ENCODE measurements at regions not wholly inside any gene's neighbourhood (a gene's known extent, or its start where the extent isn't known, plus 50 kb on each side); places are given as distances from the start of the nearest gene placed in this dataset.

DNA sequence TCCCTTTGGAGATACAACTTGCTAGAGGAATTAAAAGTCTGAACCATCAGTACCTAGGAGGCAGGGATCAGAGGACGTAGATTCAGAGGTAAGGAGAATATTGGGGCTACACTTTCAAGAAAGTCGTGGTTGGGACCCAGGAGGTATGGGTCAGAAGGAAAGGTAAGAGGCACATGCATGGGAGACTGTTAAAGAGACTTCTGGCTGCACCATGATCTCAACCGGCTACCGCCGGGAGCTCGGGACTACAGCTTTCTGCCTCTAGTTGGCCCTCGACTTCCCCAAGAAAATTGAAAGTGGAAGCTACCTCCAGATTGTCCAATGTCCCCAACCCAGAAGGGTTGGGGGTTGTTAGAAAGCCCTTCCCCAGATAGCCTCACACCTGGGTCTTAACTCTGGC, 355.7 kb upstream of the TMPRSS15 start:
- Mint-ChIP-seq H3K27ac (no peak overlapping the region), H3K9me3 (no peaks in the 10 kb centered on the region), H3K27me3 (no peaks in the 10 kb centered on the region), H3K4me1 (ENCODE audit: low read depth) (no peaks in the 10 kb centered on the region), H3K4me3 (no peak overlapping the region), H3K36me3 (ENCODE audit: low read depth) (no peaks in the 10 kb centered on the region)
- DNase-seq = no peak
- TF ChIP-seq, protein P1, sequence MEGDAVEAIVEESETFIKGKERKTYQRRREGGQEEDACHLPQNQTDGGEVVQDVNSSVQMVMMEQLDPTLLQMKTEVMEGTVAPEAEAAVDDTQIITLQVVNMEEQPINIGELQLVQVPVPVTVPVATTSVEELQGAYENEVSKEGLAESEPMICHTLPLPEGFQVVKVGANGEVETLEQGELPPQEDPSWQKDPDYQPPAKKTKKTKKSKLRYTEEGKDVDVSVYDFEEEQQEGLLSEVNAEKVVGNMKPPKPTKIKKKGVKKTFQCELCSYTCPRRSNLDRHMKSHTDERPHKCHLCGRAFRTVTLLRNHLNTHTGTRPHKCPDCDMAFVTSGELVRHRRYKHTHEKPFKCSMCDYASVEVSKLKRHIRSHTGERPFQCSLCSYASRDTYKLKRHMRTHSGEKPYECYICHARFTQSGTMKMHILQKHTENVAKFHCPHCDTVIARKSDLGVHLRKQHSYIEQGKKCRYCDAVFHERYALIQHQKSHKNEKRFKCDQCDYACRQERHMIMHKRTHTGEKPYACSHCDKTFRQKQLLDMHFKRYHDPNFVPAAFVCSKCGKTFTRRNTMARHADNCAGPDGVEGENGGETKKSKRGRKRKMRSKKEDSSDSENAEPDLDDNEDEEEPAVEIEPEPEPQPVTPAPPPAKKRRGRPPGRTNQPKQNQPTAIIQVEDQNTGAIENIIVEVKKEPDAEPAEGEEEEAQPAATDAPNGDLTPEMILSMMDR (IDR thresholded peaks at IDR 0.05) = no peak
- intact Hi-C loops (cut with micrococcal nuclease) = no loop called here
- ATAC-seq = no peak
- ChIA-PET POLR2A (no interaction called here), CTCF (no interaction called here)

DNA sequence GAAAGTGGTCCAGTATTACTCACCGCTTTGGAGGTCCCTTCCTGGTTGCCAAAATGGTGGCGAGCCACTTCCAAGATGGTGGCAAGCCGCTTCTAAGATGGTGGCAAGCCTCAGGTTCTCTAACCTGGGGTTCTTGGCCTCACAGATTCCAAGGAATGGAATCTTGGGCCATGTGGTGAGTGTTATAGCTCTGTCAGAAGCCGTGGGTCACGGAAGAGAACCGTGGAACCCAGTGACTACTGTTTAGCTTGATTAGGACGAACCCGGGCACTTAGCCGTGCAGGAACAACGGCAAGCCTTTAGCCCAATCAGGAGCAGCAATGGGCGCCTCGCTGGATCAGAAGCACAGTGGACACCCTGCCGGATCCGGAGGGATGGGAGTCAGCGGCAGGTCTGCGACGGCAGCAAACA, 356.2 kb upstream of the TMPRSS15 start:
- ATAC-seq = no peak
- H3K4me1 Mint-ChIP-seq (ENCODE audit: low read depth) = no peaks in the 10 kb centered on the region
- H3K27me3 Mint-ChIP-seq = no peaks in the 10 kb centered on the region
- ChIA-PET CTCF (interaction anchor here (1.3 kb wide), 1 partner anchor 12 kb away, joined by 3 read pairs; no protein-coding TSS in a partner anchor), POLR2A (no interaction called here)
- H3K36me3 Mint-ChIP-seq (ENCODE audit: low read depth) = no peaks in the 10 kb centered on the region
- no peak overlapping the region for H3K4me3 Mint-ChIP-seq
- H3K9me3 Mint-ChIP-seq = no peaks in the 10 kb centered on the region
- H3K27ac Mint-ChIP-seq = no peak overlapping the region
- intact Hi-C loops (cut with micrococcal nuclease) = no loop called here
- no peak for DNase-seq
- TF ChIP-seq, protein P1 (IDR thresholded peaks at IDR 0.05) = no peak

DNA sequence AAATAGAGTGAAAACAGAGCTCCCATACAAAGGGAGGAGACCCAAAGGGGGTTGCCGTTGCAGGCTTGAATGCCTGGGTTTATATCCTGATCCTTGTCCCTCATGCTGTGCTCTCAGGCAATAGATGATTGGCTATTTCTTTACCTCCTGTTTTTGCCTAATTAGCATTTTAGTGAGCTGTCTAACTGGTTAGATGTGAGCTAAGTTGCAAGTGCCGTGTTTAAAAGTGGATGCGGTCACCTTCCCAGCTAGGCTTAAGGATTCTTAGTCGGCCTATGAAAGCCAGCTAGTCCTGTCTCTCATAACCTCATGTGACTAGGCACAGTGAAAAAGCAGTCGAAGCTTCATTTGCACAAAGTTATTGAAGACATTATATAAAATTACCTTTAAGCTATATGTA, 356.7 kb upstream of the TMPRSS15 start:
- no peaks in the 10 kb centered on the region for H3K9me3 Mint-ChIP-seq
- H3K36me3 Mint-ChIP-seq (ENCODE audit: low read depth) = no peaks in the 10 kb centered on the region
- H3K4me3 Mint-ChIP-seq = no peak overlapping the region
- no peak overlapping the region for H3K27ac Mint-ChIP-seq
- ChIA-PET POLR2A (no interaction called here), CTCF (interaction anchor here (1.3 kb wide), 1 partner anchor 11 kb away, joined by 3 read pairs; no protein-coding TSS in a partner anchor)
- intact Hi-C loops (cut with micrococcal nuclease) = no loop called here
- H3K27me3 Mint-ChIP-seq = no peaks in the 10 kb centered on the region
- H3K4me1 Mint-ChIP-seq (ENCODE audit: low read depth) = no peaks in the 10 kb centered on the region
- TF ChIP-seq, protein P1 (IDR thresholded peaks at IDR 0.05) = no peak
- ATAC-seq = no peak
- DNase-seq = no peak

DNA sequence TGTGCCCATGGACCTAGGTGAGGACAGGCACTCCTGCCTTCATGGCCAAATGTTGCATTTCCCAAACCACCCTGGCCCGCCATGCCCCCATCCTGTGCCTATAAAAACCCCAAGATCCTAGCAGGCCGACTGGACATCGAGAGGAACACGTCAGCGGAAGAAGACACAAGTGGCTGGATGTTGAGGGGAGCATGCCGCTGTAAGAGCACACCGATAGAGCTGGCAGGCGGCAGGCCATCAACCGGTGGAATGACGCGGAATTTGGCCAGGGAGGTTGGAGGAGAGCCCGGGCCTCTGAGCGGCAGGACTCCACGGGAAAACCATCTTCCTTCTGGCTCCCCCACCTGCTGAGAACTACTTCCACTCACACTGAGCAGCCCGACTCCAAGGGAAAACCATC, 361.1 kb upstream of the TMPRSS15 start:
- ATAC-seq (no peak), DNase-seq (no peak)
- Mint-ChIP-seq H3K9me3 (peaks cover 3% of the 10 kb centered on the region), H3K27ac (no peak overlapping the region), H3K36me3 (ENCODE audit: low read depth) (no peaks in the 10 kb centered on the region), H3K4me3 (no peak overlapping the region), H3K4me1 (ENCODE audit: low read depth) (no peaks in the 10 kb centered on the region), H3K27me3 (no peaks in the 10 kb centered on the region)
- ChIA-PET POLR2A (no interaction called here), CTCF (no interaction called here)
- TF ChIP-seq, protein P1 (IDR thresholded peaks at IDR 0.05) = no peak
- intact Hi-C loops (cut with micrococcal nuclease) = no loop called here

DNA sequence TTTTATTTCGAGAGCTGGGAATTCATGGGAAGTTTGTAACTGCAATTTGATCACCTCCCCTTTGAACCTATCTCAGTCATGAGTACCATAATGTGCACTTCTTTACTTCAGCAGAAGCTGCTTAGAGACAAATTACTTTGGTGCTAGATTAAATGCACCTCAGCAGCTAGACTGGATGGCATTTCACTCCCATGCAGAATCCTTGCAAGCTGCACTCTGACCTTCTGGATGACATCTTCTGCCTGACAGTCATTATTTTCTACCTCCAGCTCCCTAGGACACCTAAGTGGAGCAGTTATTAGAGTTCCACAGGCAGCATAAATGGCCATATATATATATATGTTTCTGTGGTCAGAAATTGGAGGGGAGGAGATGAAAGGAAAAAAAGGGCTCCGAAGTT, 366.0 kb upstream of the TMPRSS15 start:
- no peaks in the 10 kb centered on the region for H3K4me1 Mint-ChIP-seq (ENCODE audit: low read depth)
- TF ChIP-seq, protein P1 (IDR thresholded peaks at IDR 0.05) = no peak
- no peak for ATAC-seq
- H3K27me3 Mint-ChIP-seq = no peaks in the 10 kb centered on the region
- intact Hi-C loops (cut with micrococcal nuclease) = no loop called here
- H3K27ac Mint-ChIP-seq = no peak overlapping the region
- ChIA-PET POLR2A (no interaction called here), CTCF (no interaction called here)
- DNase-seq = no peak
- H3K4me3 Mint-ChIP-seq = no peak overlapping the region
- no peaks in the 10 kb centered on the region for H3K36me3 Mint-ChIP-seq (ENCODE audit: low read depth)
- peaks cover 5% of the 10 kb centered on the region for H3K9me3 Mint-ChIP-seq
